Choroid plexus epithelial cell (primary cell): ENCODE measurements at regions not wholly inside any gene's neighbourhood (a gene's known extent, or its start where the extent isn't known, plus 50 kb on each side); places are given as distances from the start of the nearest gene placed in this dataset.
A peak's percentile ranks its signal among the peaks of the same experiment; 100 is the strongest.

Experiments
- DNase-seq: peaks from one replicate; pipeline ENCODE4 v3.0.0-alpha.2; 2010; ENCODE audit warnings: low read depth
- H3K4me3 ChIP-seq: 2 replicates; pipeline ENCODE4 v1.5.1; 2011; ENCODE audit warnings: low read depth, mild to moderate bottlenecking, control low read depth, low read length, moderate library complexity
- TF ChIP-seq, protein P1 (sequence below): conservative IDR thresholded peaks from 2 replicates; pipeline ENCODE4 v1.5.1; 2011; ENCODE audit warnings: low read depth, mild to moderate bottlenecking, control low read depth, inconsistent platforms, low read length, moderate library complexity

- TF ChIP-seq, protein P1, sequence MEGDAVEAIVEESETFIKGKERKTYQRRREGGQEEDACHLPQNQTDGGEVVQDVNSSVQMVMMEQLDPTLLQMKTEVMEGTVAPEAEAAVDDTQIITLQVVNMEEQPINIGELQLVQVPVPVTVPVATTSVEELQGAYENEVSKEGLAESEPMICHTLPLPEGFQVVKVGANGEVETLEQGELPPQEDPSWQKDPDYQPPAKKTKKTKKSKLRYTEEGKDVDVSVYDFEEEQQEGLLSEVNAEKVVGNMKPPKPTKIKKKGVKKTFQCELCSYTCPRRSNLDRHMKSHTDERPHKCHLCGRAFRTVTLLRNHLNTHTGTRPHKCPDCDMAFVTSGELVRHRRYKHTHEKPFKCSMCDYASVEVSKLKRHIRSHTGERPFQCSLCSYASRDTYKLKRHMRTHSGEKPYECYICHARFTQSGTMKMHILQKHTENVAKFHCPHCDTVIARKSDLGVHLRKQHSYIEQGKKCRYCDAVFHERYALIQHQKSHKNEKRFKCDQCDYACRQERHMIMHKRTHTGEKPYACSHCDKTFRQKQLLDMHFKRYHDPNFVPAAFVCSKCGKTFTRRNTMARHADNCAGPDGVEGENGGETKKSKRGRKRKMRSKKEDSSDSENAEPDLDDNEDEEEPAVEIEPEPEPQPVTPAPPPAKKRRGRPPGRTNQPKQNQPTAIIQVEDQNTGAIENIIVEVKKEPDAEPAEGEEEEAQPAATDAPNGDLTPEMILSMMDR = no peak
- no peak overlapping the region for H3K4me3 ChIP-seq
Measured at GRCh38 chr10:93160140-93160539, 86.4 kb downstream of the CYP26A1 start.

DNA sequence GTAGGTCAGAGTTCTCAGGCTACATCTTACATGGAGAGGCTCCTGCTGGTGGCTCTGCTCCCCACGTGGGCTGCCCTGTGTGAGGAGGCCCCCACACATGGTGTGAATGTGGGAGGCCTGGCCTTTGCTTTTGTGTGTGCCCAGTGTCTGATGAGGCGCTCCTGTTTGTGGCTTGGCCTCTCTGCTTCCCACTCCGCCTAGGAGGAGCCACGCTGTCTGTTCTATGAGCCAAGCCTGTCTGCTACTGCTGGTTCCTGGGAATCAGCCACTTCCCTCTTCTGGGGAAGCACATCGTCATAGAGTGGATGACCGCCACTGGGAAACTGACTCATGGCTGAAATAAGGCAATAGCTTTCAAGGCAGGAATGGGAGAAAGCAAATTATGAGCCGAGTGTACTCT, 87.1 kb downstream of the CYP26A1 start:
- peak; percentile 71 for DNase-seq
- TF ChIP-seq, protein P1 = no peak

More at GRCh38 chr10:93160140-93160539, 86.4 kb downstream of the CYP26A1 start:
- no peak for DNase-seq

GRCh38 chr10:93165367-93165766, 91.7 kb downstream of the CYP26A1 start:
- H3K4me3 ChIP-seq = no peak overlapping the region
- no peak for DNase-seq
- TF ChIP-seq, protein P1 = no peak

More for the DNA sequence above, 87.1 kb downstream of the CYP26A1 start:
- H3K4me3 ChIP-seq = no peak overlapping the region

DNA sequence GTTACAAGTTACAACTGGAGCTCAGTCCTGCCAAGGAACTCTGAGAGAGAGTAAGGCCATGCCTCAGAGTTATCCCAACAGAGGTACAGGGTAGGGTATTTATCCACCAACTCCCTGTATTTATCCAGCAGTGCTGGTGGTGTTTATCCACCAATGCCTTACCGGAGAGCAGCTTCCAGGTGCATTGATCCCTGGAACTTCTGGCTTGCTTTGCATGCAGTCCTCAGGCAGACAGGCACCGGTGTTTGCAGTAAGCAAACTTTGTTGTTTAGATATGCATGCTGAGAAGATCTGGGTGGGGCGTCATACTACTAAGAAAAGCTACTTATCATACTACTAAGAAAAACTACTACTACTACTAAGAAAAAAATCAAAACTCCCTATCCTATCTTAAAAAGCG, 92.4 kb downstream of the CYP26A1 start:
- TF ChIP-seq, protein P1 = no peak
- no peak for DNase-seq
- H3K4me3 ChIP-seq = no peak overlapping the region

- TF ChIP-seq, protein P1 = no peak
- no peak overlapping the region for H3K4me3 ChIP-seq
- DNase-seq = no peak
Measured at GRCh38 chr10:93171837-93172236, 98.1 kb downstream of the CYP26A1 start.

GRCh38 chr10:93173967-93174845, 100.5 kb downstream of the CYP26A1 start:
- TF ChIP-seq, protein P1 = no peak
- H3K4me3 ChIP-seq = no peak overlapping the region
- DNase-seq = peak; percentile 26

DNA sequence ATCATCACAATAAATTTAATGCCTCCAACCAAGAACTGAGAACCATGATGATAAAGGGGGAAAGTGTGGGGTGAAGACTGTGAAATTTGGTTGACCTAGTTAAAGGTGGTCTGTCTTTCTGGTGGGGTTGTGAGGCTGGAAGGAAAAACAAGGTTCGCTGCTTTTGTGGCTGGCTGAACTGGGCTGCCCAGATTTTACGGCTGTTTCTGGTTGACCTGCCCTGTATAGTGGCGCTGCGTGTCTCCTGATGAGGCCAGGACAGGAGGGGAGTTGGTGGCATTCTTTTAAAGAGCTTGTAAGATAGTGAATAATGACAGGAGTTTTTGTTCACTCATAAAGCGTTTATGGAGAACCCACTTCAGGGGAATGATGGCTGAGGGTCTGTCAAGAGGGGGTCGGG, 101.8 kb downstream of the CYP26A1 start:
- no peak for DNase-seq
- TF ChIP-seq, protein P1 = no peak
- no peak overlapping the region for H3K4me3 ChIP-seq
